Stomach (tissue), 4 donors: ENCODE measurements at regions not wholly inside any gene's neighbourhood (a gene's known extent, or its start where the extent isn't known, plus 50 kb on each side); places are given as distances from the start of the nearest gene placed in this dataset.

ENCODE experiments used
- CTCF ChIP-seq, 7 experiments: fragments of 450-650 bp in 4 of 7; fragments of 200-600 bp in 3 of 7; sonication (generic) in 3 of 7; IDR thresholded peaks; one replicate each; pipeline ENCODE4 v1.5.1; 2016 to 2019; ENCODE audit warnings: antibody characterized with exemption in 7 of 7, control low read depth in 2 of 7, mild to moderate bottlenecking in 1 of 7
- EP300 ChIP-seq: sonication (generic); formaldehyde crosslinking; IDR thresholded peaks from one replicate; pipeline ENCODE4 v1.6.1; 2017; ENCODE audit warnings: antibody characterized with exemption
- POLR2A ChIP-seq, 4 donors: fragments of 450-650 bp; IDR thresholded peaks; one replicate each; pipeline ENCODE4 v1.6.1; 2016; ENCODE audit warnings: antibody characterized with exemption in 4 of 4, control low read depth in 2 of 4, mild to moderate bottlenecking in 1 of 4, moderate library complexity in 1 of 4
- POLR2AphosphoS5 ChIP-seq, 3 donors: sonication (generic); formaldehyde crosslinking; IDR thresholded peaks; one replicate each; pipeline ENCODE4 v1.6.1; 2016; ENCODE audit warnings: antibody characterized with exemption in 3 of 3

- TF ChIP-seq CTCF (IDR thresholded peaks at IDR 0.05) (no peak), EP300 (no peak), POLR2A (IDR thresholded peaks at IDR 0.05) (no peak), POLR2AphosphoS5 (IDR thresholded peaks at IDR 0.05) (no peak)
These were observed 138.2 kb upstream of the RUNX3 start for GRCh38 chr1:25068316-25068715.
